Parathyroid adenoma (tissue), 2 donors: ENCODE measurements at regions not wholly inside any gene's neighbourhood (a gene's known extent, or its start where the extent isn't known, plus 50 kb on each side); places are given as distances from the start of the nearest gene placed in this dataset.
A peak's percentile ranks its signal among the peaks of the same experiment; 100 is the strongest.

Experiments used
- H2AFZ ChIP-seq: fragments of 300-600 bp; sonication (generic); one replicate; pipeline ENCODE4 v1.7.0; 2017; ENCODE audit warnings: antibody characterized with exemption, mild to moderate bottlenecking
- H3K27ac ChIP-seq: fragments of 300-600 bp; sonication (generic); one replicate; pipeline ENCODE4 v1.7.0; 2017
- H3K27me3 ChIP-seq: fragments of 300-600 bp; sonication (generic); one replicate; pipeline ENCODE4 v1.7.0; 2017; ENCODE audit warnings: low read length; ENCODE audit not compliant: control insufficient read depth, insufficient read depth
- H3K36me3 ChIP-seq: fragments of 300-600 bp; sonication (generic); one replicate; pipeline ENCODE4 v1.7.0; 2017; ENCODE audit warnings: low read length; ENCODE audit not compliant: control insufficient read depth, insufficient read depth
- H3K4me1 ChIP-seq: fragments of 300-600 bp; sonication (generic); one replicate; pipeline ENCODE4 v1.7.0; 2017; ENCODE audit warnings: control low read depth
- H3K4me2 ChIP-seq: fragments of 300-600 bp; sonication (generic); one replicate; pipeline ENCODE4 v1.7.0; 2017; ENCODE audit warnings: low read length
- H3K4me3 ChIP-seq: fragments of 300-600 bp; sonication (generic); one replicate; pipeline ENCODE4 v1.7.0; 2017; ENCODE audit warnings: low read depth, low read length
- H3K79me2 ChIP-seq: fragments of 300-600 bp; sonication (generic); one replicate; pipeline ENCODE4 v1.7.0; 2017; ENCODE audit warnings: control low read depth
- H3K9ac ChIP-seq: fragments of 300-600 bp; sonication (generic); one replicate; pipeline ENCODE4 v1.7.0; 2017; ENCODE audit warnings: mild to moderate bottlenecking
- H3K9me3 ChIP-seq: fragments of 300-600 bp; sonication (generic); one replicate; pipeline ENCODE4 v1.7.0; 2017; ENCODE audit warnings: low read length; ENCODE audit not compliant: control insufficient read depth
- TF ChIP-seq, protein P1 (sequence below): fragments of 300-600 bp; sonication (generic); IDR thresholded peaks from one replicate; pipeline ENCODE4 v1.7.0; 2017; ENCODE audit warnings: antibody characterized with exemption, mild to moderate bottlenecking
- donor health status: primary hyperparathyroidism.

DNA sequence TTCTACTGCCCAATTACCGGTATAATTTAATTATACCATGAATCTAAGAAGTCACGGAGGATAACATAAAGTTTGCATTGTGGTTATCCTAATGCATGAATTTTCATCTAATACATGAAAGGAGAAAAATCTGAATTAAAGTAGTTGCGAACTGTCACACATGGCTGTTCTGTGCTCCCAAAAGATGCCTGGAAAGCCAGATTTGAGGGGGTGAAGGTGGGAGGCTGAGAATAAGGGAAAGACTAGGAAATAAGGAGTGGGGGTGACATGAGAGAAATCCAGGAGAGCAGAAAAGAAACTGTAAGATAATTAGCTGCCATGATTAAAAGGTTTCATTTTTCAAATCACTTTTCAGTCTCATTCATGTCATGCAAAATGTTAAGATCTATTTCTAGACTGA is 1582.7 kb downstream of the STIM2 start:
- Histone ChIP-seq H3K4me1 (no peaks in the 10 kb centered on the region), H3K36me3 (no peaks in the 10 kb centered on the region), H3K9me3 (no peaks in the 10 kb centered on the region), H3K9ac (no peak overlapping the region), H3K79me2 (no peaks in the 10 kb centered on the region), H3K27ac (no peak overlapping the region), H3K4me3 (no peak overlapping the region), H2AFZ (no peak overlapping the region), H3K27me3 (no peaks in the 10 kb centered on the region), H3K4me2 (no peak overlapping the region)
- TF ChIP-seq, protein P1, sequence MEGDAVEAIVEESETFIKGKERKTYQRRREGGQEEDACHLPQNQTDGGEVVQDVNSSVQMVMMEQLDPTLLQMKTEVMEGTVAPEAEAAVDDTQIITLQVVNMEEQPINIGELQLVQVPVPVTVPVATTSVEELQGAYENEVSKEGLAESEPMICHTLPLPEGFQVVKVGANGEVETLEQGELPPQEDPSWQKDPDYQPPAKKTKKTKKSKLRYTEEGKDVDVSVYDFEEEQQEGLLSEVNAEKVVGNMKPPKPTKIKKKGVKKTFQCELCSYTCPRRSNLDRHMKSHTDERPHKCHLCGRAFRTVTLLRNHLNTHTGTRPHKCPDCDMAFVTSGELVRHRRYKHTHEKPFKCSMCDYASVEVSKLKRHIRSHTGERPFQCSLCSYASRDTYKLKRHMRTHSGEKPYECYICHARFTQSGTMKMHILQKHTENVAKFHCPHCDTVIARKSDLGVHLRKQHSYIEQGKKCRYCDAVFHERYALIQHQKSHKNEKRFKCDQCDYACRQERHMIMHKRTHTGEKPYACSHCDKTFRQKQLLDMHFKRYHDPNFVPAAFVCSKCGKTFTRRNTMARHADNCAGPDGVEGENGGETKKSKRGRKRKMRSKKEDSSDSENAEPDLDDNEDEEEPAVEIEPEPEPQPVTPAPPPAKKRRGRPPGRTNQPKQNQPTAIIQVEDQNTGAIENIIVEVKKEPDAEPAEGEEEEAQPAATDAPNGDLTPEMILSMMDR = no peak

DNA sequence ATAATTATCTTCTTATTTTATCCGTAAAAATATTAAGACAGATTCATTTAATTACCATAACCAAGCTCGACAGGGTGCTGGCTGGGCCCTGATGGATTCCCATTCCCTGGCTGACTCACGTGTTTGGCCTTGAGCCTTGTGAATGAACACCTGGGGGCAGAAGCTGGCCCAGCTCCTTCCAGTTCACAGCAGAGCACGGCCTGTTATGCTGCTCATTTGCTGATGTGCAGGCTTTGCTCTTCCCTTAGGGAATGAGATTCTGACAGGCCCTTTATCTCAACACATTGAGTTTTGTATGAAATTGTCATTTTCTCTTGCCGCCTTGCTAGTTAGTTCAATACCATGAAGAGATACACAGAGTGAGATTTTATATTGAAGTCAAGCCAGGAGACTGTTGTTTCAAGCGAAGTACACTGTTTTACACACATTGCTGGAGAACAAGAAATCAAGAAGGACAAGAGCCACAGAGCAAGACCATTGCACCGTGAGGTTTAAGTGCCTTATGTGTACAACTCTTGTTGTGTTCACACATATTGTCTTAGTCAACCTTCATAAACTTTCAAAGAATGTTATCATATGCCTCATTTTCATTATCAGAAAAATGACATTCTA is 1583.3 kb downstream of the STIM2 start:
- no peaks in the 10 kb centered on the region for H3K36me3 ChIP-seq
- no peak overlapping the region for H3K4me3 ChIP-seq
- H3K79me2 ChIP-seq = no peaks in the 10 kb centered on the region
- no peaks in the 10 kb centered on the region for H3K9me3 ChIP-seq
- H3K9ac ChIP-seq = no peak overlapping the region
- H3K27ac ChIP-seq = no peak overlapping the region
- H3K4me1 ChIP-seq = no peaks in the 10 kb centered on the region
- no peaks in the 10 kb centered on the region for H3K27me3 ChIP-seq
- TF ChIP-seq, protein P1 = no peak
- no peak overlapping the region for H2AFZ ChIP-seq
- H3K4me2 ChIP-seq = no peak overlapping the region

DNA sequence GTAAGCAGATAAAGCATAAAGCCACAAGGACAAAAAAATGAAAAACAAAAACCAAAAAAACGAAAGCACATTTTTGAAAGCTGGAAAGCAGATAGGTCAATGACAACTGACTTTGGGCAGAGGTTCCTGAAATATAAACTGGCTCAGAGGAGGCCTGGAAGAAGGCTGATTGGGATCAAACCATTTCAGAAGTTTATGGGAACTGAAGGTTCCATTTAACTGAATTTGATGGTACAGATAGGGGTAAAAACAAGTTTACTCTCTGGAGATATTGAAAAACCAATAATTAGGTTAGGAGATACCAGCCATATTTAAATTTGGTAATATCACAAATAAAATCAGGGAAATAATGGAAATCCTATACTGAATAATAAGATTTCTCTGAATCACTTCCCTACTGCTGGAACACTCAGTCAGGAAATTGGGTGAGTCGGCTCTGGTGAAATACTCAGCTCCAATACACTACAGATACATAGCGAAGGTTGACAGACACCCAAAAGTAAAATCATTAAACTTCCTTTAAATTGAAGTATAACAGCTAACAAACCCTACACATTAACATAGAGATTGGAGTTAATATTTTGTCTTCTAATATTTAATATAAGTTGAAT is 1584.3 kb downstream of the STIM2 start:
- Histone ChIP-seq H3K4me3 (no peak overlapping the region), H3K9me3 (no peaks in the 10 kb centered on the region), H3K36me3 (no peaks in the 10 kb centered on the region), H3K4me1 (no peaks in the 10 kb centered on the region), H2AFZ (no peak overlapping the region), H3K4me2 (no peak overlapping the region), H3K27ac (no peak overlapping the region), H3K9ac (no peak overlapping the region), H3K27me3 (no peaks in the 10 kb centered on the region), H3K79me2 (no peaks in the 10 kb centered on the region)
- TF ChIP-seq, protein P1 = no peak

DNA sequence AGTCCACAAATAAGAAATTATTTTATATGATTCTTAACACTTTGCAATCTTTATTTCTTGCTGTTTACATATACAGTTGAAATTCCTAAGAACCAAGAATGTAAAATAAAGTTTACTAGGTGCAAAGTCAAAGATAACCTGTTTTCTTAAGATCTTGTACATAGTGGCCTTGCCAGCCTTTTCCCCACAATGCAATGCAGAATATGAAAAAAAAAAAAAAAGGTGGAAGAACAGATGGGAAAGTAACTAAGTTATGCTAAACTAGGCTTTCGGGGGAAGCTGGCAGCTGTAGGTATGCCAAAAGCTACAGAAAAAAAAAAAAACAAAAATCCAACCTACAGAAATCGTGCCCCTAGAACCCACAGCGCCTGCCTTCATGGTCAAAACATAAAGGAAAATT is 1588.4 kb downstream of the STIM2 start:
- Histone ChIP-seq H2AFZ (no peak overlapping the region), H3K27ac (no peak overlapping the region), H3K9ac (no peak overlapping the region), H3K79me2 (no peaks in the 10 kb centered on the region), H3K4me1 (no peaks in the 10 kb centered on the region), H3K4me3 (no peak overlapping the region), H3K27me3 (no peaks in the 10 kb centered on the region), H3K36me3 (no peaks in the 10 kb centered on the region), H3K4me2 (peak overlapping the region; percentile 20), H3K9me3 (no peaks in the 10 kb centered on the region)
- TF ChIP-seq, protein P1 = no peak

DNA sequence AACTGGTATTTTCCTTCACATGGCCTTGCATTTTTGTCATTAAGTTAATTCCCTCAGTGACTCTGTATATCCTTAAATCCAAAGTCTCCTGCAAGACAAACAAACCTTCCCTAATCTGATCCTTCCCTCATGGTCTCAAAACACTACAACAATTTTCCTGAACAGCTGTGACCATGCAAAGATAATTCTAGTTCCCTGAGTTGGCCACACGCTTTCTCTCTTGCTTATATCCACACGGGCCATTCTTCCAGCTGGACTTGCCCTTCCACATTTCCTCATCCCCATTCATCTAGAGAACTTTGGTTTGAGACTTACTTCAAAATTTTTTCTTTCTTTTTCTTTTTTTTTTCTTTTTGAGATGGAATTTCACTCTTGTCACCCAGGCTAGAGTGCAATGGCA is 1590.7 kb downstream of the STIM2 start:
- H3K4me1 ChIP-seq = no peaks in the 10 kb centered on the region
- H3K9me3 ChIP-seq = no peaks in the 10 kb centered on the region
- H2AFZ ChIP-seq = no peak overlapping the region
- H3K36me3 ChIP-seq = no peaks in the 10 kb centered on the region
- H3K9ac ChIP-seq = no peak overlapping the region
- H3K4me3 ChIP-seq = no peak overlapping the region
- H3K27me3 ChIP-seq = no peaks in the 10 kb centered on the region
- TF ChIP-seq, protein P1 = no peak
- H3K79me2 ChIP-seq = no peaks in the 10 kb centered on the region
- H3K27ac ChIP-seq = no peak overlapping the region
- H3K4me2 ChIP-seq = no peak overlapping the region
